ENCODE measurements at regions not wholly inside any gene's neighbourhood (a gene's known extent, or its start where the extent isn't known, plus 50 kb on each side); places are given as distances from the start of the nearest gene placed in this dataset.

- TF ChIP-seq CTCF (conservative IDR thresholded peaks at IDR 0.05) = no peak
- no peak overlapping the region for H3K56ac ChIP-seq (ENCODE audit: insufficient read length, low read depth, low read length)
- H2BK5ac ChIP-seq (ENCODE audit: insufficient read length, low read length) = no peak overlapping the region
- H3K9ac ChIP-seq (ENCODE audit: extremely low read depth, insufficient read length, low read length) = no peak overlapping the region
- H3K9me3 ChIP-seq (ENCODE audit: control insufficient read depth, low read depth, low read length) = no peaks in the 10 kb centered on the region
- no peak overlapping the region for H3K18ac ChIP-seq (ENCODE audit: insufficient read length, low read depth, low read length)
- no peak overlapping the region for H3K14ac ChIP-seq (ENCODE audit: insufficient read depth, low read length)
- Mint-ChIP-seq H3K4me1 (peaks cover 17% of the 10 kb centered on the region in 2 experiments), H3K36me3 (ENCODE audit: insufficient read depth in 1 of 3, low read depth in 3 of 3) (no peaks in the 10 kb centered on the region), H3K27me3 (ENCODE audit: low read depth) (peaks cover 21% of the 10 kb centered on the region), H3K27ac (no peak overlapping the region), H3K4me3 (no peak overlapping the region), H3K9me3 (no peaks in the 10 kb centered on the region)
- no peak overlapping the region for H3K4ac ChIP-seq (ENCODE audit: low read depth, low read length)
- no peak for DNase-seq
- no peaks in the 10 kb centered on the region for H3K79me1 ChIP-seq (ENCODE audit: insufficient read depth, low read depth, low read length, poor library complexity, severe bottlenecking)
- H3K4me1 ChIP-seq (ENCODE audit: insufficient read depth, low read length) = no peaks in the 10 kb centered on the region
- H3K23ac ChIP-seq (ENCODE audit: insufficient read length, low read depth, low read length) = no peak overlapping the region
- no peak overlapping the region for H4K5ac ChIP-seq (ENCODE audit: insufficient read length, low read depth, low read length)
- H3K27ac ChIP-seq (ENCODE audit: insufficient read length, low read depth, low read length) = no peak overlapping the region
- no peak overlapping the region for H2AFZ ChIP-seq (ENCODE audit: low read length)
- no peak overlapping the region for H2BK20ac ChIP-seq (ENCODE audit: low read depth, low read length, poor library complexity, severe bottlenecking)
- no peak overlapping the region for H2BK12ac ChIP-seq (ENCODE audit: insufficient read length, low read depth, low read length)
- no peak overlapping the region for H3K4me2 ChIP-seq (ENCODE audit: insufficient read depth, insufficient read length, low read length)
- H2BK15ac ChIP-seq (ENCODE audit: low read depth, low read length) = no peak overlapping the region
- no peak overlapping the region for H2AK5ac ChIP-seq (ENCODE audit: insufficient read length, low read length)
- no peak overlapping the region for H4K91ac ChIP-seq (ENCODE audit: insufficient read length, low read depth, low read length)
- H4K20me1 ChIP-seq (ENCODE audit: control insufficient read depth, insufficient read depth, insufficient read length) = no peaks in the 10 kb centered on the region
- WGBS (ENCODE audit: extremely low coverage, insufficient read length, low lambda C conversion rate) = no CpG with 5 or more reads among the region's 47 CpGs
- no peak overlapping the region for H3T11ph ChIP-seq (ENCODE audit: low read length)
- H2BK120ac ChIP-seq (ENCODE audit: low read depth, low read length, poor library complexity, severe bottlenecking) = no peak overlapping the region
- no peak overlapping the region for H4K8ac ChIP-seq (replicated peaks; ENCODE audit: insufficient read length, low read depth, low read length)
- H3K23me2 ChIP-seq (ENCODE audit: insufficient read length, low read depth, low read length, poor library complexity, severe bottlenecking) = no peaks in the 10 kb centered on the region
- no peaks in the 10 kb centered on the region for H3K79me2 ChIP-seq (ENCODE audit: insufficient read depth, low read length)
- H3K27me3 ChIP-seq (ENCODE audit: insufficient read depth, low read length) = no peaks in the 10 kb centered on the region
These were observed 89.0 kb upstream of the MLN start for GRCh38 chr6:33892581-33893346.

Data from H9 (cell line).